ENCODE measurements at regions not wholly inside any gene's neighbourhood (a gene's known extent, or its start where the extent isn't known, plus 50 kb on each side); places are given as distances from the start of the nearest gene placed in this dataset.

DNA sequence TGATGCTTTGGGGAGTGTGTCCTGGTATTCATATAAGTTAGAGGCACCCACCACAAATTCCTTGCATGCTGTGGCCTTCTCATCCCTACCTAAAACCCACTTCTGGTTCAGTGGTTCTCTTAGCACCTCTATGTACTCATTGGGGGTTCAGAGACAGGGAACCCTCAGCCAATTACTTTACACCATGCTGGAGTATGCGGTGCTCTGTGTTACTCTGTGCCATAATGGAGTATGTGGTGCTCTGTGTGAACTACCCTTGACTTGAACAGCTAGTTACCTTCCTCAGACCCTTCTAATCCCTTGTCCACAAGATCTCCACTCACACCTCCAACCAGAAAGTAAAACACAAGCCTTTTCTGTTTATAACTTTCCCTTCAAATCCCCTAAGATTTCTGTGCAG lies 172.5 kb upstream of the E2F7 start:
- H3K9ac ChIP-seq (ENCODE audit: low read length) = no peak overlapping the region
- CTCF ChIA-PET = no interaction called here
- no peaks in the 10 kb centered on the region for H3K4me1 ChIP-seq (ENCODE audit: control insufficient read depth in 2 of 2, insufficient read depth in 2 of 2, low read length in 2 of 2)
- no peaks in the 10 kb centered on the region for H3K4me1 Mint-ChIP-seq
- H3K36me3 ChIP-seq (replicated peaks in 1 of 2; ENCODE audit: control extremely low read depth in 1 of 2, control insufficient read depth in 1 of 2, extremely low read depth in 1 of 2, insufficient read depth in 2 of 2, low read length in 1 of 2) = no peaks in the 10 kb centered on the region
- POLR2A ChIA-PET = no interaction called here
- WGBS (ENCODE audit: insufficient coverage) = no CpG with 5 or more reads among the region's 1 CpG
- TF ChIP-seq, protein P1, sequence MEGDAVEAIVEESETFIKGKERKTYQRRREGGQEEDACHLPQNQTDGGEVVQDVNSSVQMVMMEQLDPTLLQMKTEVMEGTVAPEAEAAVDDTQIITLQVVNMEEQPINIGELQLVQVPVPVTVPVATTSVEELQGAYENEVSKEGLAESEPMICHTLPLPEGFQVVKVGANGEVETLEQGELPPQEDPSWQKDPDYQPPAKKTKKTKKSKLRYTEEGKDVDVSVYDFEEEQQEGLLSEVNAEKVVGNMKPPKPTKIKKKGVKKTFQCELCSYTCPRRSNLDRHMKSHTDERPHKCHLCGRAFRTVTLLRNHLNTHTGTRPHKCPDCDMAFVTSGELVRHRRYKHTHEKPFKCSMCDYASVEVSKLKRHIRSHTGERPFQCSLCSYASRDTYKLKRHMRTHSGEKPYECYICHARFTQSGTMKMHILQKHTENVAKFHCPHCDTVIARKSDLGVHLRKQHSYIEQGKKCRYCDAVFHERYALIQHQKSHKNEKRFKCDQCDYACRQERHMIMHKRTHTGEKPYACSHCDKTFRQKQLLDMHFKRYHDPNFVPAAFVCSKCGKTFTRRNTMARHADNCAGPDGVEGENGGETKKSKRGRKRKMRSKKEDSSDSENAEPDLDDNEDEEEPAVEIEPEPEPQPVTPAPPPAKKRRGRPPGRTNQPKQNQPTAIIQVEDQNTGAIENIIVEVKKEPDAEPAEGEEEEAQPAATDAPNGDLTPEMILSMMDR (IDR thresholded peaks at IDR 0.05) = no peak
- no peak for TF ChIP-seq EZH2 (IDR thresholded peaks at IDR 0.05; ENCODE audit: borderline replicate concordance, insufficient read depth, low read depth, low read length, poor library complexity, severe bottlenecking)
- H3K27ac Mint-ChIP-seq = no peak overlapping the region
- no peak overlapping the region for H3K4me2 ChIP-seq (replicated peaks; ENCODE audit: low read depth, low read length, poor library complexity, severe bottlenecking)
- no peaks in the 10 kb centered on the region for H3K9me3 ChIP-seq (ENCODE audit: control extremely low read depth in 1 of 3, control insufficient read depth in 2 of 3, insufficient read depth in 1 of 3, low read length in 2 of 3)
- no peak overlapping the region for H3K27ac ChIP-seq (ENCODE audit: low read length in 2 of 2)
- intact Hi-C loops (cut with micrococcal nuclease) = no loop called here
- H3K4me3 Mint-ChIP-seq = no peak overlapping the region
- no peak overlapping the region for H2AFZ ChIP-seq (ENCODE audit: insufficient read depth, low read depth, low read length, poor library complexity, severe bottlenecking)
- ATAC-seq (ENCODE audit: low read depth) = no peak
- peaks cover 0 to 3% (median 1%) of the 10 kb centered on the region in 4 experiments for H3K27me3 ChIP-seq (replicated peaks in 1 of 4; ENCODE audit: control extremely low read depth in 1 of 4, control insufficient read depth in 3 of 4, insufficient read depth in 4 of 4, low read length in 3 of 4)
- H3K4me3 ChIP-seq (ENCODE audit: control extremely low read depth in 1 of 5, extremely low read depth in 1 of 5, insufficient read depth in 1 of 5, low read depth in 2 of 5, low read length in 4 of 5) = no peak overlapping the region
- peaks cover 9% of the 10 kb centered on the region for H3K27me3 Mint-ChIP-seq
- H3K9me3 Mint-ChIP-seq (ENCODE audit: insufficient read depth) = no peaks in the 10 kb centered on the region
- H3K79me2 ChIP-seq (ENCODE audit: control insufficient read depth, insufficient read depth, low read length) = no peaks in the 10 kb centered on the region
- no peaks in the 10 kb centered on the region for H4K20me1 ChIP-seq (ENCODE audit: control insufficient read depth, insufficient read depth, low read length, poor library complexity, severe bottlenecking)
- no peak for DNase-seq

DNA sequence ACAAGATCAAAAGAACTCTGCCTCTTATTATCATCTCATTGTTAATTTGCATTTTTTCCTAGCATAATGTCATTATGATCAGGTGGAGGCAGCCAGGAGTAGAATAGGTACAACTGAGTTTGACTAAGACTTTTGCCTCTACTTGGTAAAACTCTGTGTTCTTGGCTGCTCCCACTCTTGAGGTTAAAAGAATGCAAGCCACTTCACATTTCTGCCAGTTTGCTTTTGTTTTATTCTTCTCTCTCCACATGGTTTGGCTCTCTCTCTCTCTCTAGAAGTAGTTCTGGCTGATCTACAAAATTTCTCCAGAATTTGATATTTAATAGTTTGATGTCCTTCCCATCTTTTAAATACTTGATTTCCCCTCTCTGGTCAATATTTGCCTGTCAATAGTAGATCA lies 170.7 kb upstream of the E2F7 start:
- H3K9me3 Mint-ChIP-seq (ENCODE audit: insufficient read depth) = no peaks in the 10 kb centered on the region
- ChIA-PET CTCF (no interaction called here), POLR2A (no interaction called here)
- intact Hi-C loops (cut with micrococcal nuclease) = no loop called here
- H3K36me3 ChIP-seq (replicated peaks in 1 of 2; ENCODE audit: control extremely low read depth in 1 of 2, control insufficient read depth in 1 of 2, extremely low read depth in 1 of 2, insufficient read depth in 2 of 2, low read length in 1 of 2) = no peaks in the 10 kb centered on the region
- no peaks in the 10 kb centered on the region for H3K9me3 ChIP-seq (ENCODE audit: control extremely low read depth in 1 of 3, control insufficient read depth in 2 of 3, insufficient read depth in 1 of 3, low read length in 2 of 3)
- DNase-seq (no peak), ATAC-seq (ENCODE audit: low read depth) (no peak)
- H3K4me1 ChIP-seq (ENCODE audit: control insufficient read depth in 2 of 2, insufficient read depth in 2 of 2, low read length in 2 of 2) = no peaks in the 10 kb centered on the region
- H3K27ac Mint-ChIP-seq = no peak overlapping the region
- H3K27ac ChIP-seq (ENCODE audit: low read length in 2 of 2) = no peak overlapping the region
- no peak overlapping the region for H3K4me3 Mint-ChIP-seq
- H3K4me3 ChIP-seq (ENCODE audit: control extremely low read depth in 1 of 5, extremely low read depth in 1 of 5, insufficient read depth in 1 of 5, low read depth in 2 of 5, low read length in 4 of 5) = no peak overlapping the region
- no peak overlapping the region for H3K9ac ChIP-seq (ENCODE audit: low read length)
- no peak overlapping the region for H3K4me2 ChIP-seq (replicated peaks; ENCODE audit: low read depth, low read length, poor library complexity, severe bottlenecking)
- no peak overlapping the region for H2AFZ ChIP-seq (ENCODE audit: insufficient read depth, low read depth, low read length, poor library complexity, severe bottlenecking)
- H3K79me2 ChIP-seq (ENCODE audit: control insufficient read depth, insufficient read depth, low read length) = no peaks in the 10 kb centered on the region
- H3K27me3 ChIP-seq (replicated peaks in 1 of 4; ENCODE audit: control extremely low read depth in 1 of 4, control insufficient read depth in 3 of 4, insufficient read depth in 4 of 4, low read length in 3 of 4) = peaks cover 0 to 6% (median 1%) of the 10 kb centered on the region in 4 experiments
- TF ChIP-seq, protein P1 (IDR thresholded peaks at IDR 0.05) = no peak
- no peak for TF ChIP-seq EZH2 (IDR thresholded peaks at IDR 0.05; ENCODE audit: borderline replicate concordance, insufficient read depth, low read depth, low read length, poor library complexity, severe bottlenecking)
- no peaks in the 10 kb centered on the region for H4K20me1 ChIP-seq (ENCODE audit: control insufficient read depth, insufficient read depth, low read length, poor library complexity, severe bottlenecking)
- peaks cover 9% of the 10 kb centered on the region for H3K27me3 Mint-ChIP-seq
- H3K4me1 Mint-ChIP-seq = no peaks in the 10 kb centered on the region
